ENCODE measurements at regions not wholly inside any gene's neighbourhood (a gene's known extent, or its start where the extent isn't known, plus 50 kb on each side); places are given as distances from the start of the nearest gene placed in this dataset.

DNA sequence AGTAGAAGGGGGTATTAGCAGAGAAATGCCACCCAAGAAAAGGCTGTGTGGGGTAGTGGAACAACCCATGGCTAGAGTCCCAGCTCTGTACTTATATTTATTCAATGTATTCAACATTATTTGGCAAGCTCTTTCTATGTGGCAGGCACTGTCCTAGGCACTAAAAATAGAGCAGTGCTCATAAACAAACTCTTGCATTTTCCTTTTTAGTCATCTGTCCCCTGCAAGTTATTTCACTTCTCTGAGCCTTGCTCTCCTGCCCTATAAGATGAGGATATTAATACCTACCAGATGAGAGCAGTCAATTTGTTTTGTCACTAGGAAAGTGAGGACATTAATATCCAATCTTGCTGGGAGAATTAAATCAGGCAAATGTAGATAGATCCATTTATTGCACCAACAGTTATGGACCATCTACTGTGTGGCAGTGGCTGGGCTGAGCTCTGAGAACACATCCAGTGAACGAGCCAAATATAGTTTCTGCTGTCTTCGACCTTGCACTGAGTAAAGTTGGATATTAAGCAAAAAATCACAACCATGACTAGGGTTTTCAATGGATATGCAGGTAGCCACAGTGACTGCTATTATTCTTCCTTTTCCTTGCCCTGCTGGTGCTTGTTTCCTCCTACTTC lies 314.3 kb upstream of the TBX3 start:
- no peak for DNase-seq
- intact Hi-C loops (cut with DNase I), result no loop called here

DNA sequence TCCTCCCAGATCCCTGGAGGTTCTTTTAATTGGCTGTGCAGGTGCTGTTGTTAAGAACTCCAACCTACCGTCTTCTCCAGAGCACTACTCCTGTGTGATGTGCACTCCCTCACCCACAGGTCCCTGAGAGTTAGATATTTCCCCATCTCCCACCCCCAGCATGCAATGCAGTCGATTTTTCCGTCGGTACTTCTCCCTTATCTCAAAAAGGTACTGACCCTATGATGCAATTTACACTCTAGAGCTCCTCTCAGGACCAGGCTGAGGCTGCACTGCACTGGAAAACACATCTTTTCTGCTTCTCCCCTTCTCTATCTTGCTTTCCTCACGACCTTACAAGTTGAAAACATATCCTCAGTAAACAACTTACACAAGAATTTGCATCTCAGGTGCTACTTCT lies 312.4 kb upstream of the TBX3 start:
- no peak for DNase-seq

DNA sequence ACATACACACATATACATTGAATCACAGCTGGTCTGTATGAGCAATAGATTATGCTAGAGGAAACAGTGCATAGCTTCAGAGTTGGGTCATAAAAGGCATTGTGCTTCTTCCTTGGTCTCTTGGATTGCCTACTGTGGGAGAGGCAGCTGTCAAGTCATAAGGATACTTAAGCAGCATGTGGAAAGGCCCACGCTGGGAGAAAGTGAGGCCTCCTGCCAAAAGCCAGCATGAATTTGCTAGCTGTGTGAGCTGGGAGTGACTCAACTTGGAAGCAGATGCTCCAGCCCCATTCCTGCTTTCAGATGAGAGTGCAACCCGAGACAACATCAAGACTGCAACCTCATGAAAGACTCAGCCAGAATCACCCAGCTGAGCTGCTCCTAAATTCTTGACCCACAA lies 311.9 kb upstream of the TBX3 start:
- no peak for DNase-seq
- intact Hi-C loops (cut with DNase I), result no loop called here

More for the DNA sequence above, 312.4 kb upstream of the TBX3 start:
- intact Hi-C loops (cut with DNase I), result no loop called here

DNA sequence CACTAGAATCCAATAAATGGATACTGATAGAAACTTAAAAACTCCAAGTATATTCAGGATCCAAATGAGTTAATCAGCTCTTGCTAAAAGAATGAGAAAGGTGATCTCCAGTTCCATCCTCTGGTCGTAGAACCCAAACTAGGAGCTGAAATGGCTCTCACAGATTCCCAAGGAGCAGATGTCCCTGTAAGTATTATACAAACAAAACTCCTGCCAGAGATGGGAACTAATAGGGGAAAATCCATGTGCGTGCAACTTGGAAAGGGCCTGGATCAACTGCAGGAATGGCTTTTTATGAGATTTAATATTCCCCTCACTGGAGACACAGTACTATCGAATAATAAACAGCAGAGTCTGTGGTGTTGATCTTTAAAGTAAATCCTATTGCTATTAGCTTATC lies 309.2 kb upstream of the TBX3 start:
- DNase-seq, result no peak

DNA sequence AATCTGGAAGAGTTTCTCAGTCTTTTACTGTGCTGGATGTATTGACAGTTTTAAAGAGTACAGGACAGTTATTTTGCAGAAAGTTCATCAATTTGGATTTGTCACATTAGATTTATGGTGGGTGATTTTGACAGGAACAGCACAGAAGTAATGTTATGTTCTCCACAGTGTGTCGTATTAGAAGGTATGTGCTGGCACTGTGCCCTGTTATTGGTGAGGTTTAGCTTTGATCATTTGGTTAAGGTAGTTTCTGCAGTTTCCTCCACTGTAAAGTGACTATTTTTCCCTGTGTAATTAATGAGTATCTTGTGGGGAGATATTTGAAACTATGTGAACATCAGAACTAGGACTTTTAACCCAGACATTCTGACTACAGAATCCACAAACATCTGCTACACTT lies 308.5 kb upstream of the TBX3 start:
- DNase-seq, result no peak

More for the DNA sequence above, 309.2 kb upstream of the TBX3 start:
- intact Hi-C loops (cut with DNase I), result no loop called here

DNA sequence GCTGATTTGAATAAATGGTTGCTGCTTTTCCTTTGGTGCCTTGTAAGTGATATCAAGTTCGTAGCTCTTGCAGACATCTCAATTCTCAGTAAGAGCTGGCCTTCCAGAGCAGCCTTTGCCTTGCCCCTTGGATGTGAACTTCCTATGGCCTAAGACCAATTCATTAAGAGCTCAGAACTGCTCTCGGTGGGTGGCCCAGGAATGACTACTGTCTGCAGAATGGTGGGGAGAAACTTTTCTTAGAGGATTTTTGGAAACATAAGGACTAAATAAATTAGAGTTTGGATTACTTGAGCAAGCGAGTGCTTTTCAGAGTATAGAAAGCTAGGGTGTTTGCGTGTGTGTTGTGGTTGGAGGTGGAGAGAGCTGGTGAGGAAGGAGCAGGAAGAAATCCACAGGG lies 306.4 kb upstream of the TBX3 start:
- intact Hi-C loops (cut with DNase I), result no loop called here
- DNase-seq, result no peak

More for the DNA sequence above, 308.5 kb upstream of the TBX3 start:
- intact Hi-C loops (cut with DNase I), result no loop called here

DNA sequence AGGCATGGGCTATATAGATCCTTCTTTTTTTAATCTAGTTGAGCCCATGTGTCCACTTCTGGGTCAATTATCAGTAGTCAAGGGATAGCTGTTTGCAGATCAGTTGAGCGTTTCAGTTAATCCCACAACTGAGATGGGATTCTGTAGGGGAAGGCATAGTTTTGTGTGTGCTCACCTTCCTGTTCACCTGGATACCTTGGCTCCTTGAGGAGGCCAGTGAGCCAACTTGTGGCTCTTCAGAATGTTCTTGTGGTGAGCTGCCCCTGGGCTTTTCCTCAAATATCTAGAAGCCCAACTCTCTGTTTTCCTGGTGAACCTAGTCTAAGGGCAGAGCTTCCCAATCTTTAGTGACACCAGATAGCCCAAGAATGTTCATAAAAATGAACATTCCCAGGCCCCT lies 302.9 kb upstream of the TBX3 start:
- DNase-seq, result no peak
- intact Hi-C loops (cut with DNase I), result no loop called here

DNA sequence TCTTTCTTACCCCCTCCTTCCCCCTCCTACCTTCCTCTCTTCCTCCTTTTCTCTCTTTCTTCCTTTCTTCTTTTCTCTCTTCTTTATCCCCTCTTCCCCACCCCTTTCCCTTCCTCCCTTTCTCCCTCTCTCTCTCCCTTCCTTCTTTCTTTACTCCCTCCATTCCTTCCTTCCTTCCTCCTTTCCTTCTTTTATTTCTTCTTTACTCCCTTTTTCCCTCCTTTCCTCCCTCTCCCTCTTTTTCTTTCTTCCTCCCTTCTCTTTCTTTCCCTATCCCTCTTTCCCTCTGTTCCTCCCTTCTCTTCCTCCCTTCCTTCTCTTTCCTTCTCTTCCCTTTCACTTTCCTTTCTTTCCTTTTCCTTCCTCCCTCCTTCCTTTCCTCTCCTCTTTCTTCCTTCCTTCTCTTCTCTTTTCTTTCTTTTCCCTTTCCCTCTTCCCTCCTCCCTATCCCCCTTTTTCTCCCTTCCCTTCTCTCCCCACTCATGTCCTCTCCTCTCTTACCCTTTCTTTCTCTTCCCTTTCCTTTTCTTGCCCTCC lies 302.3 kb upstream of the TBX3 start:
- DNase-seq, result no peak
- intact Hi-C loops (cut with DNase I), result no loop called here

DNA sequence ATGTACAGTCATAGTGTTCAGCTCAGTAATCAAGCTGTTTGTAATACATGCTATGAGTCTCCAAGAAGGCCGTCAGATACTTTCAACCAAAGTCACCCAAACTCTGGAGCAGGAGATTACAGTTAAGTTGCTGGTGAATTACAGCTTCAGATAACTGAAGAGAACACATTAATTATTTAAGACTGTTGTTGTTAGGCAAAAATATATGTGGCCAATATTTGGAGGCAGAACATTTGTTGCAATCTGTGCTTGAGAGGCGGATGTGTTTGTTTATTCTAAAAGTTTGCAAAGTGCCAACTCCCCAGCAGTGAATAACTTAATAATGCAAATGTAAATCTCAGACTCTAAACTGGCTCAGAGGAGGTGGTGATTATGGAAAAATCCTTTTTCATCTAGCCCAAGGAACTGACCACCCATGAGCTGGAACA lies 300.7 kb upstream of the TBX3 start:
- no peak for DNase-seq
- intact Hi-C loops (cut with DNase I), result no loop called here

DNA sequence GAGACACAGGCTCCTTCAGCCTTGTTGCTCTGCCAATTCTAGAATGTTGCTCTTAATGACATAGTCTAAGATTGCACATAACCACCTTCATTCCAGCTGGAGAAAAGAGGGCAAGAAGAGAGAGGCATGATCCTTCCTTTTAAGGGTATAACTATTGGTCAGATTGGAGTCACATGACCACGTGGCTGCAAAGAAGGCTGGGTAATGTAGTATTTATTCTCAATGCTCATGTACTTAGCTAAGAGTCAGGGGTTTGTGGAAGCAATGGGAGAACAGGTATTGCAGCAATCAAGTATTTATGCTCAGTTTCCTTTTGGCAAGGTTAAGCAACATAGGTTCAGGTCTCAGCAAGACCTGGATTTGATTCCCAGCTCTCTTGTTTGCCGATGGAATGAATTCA lies 298.8 kb upstream of the TBX3 start:
- no peak for DNase-seq

DNA sequence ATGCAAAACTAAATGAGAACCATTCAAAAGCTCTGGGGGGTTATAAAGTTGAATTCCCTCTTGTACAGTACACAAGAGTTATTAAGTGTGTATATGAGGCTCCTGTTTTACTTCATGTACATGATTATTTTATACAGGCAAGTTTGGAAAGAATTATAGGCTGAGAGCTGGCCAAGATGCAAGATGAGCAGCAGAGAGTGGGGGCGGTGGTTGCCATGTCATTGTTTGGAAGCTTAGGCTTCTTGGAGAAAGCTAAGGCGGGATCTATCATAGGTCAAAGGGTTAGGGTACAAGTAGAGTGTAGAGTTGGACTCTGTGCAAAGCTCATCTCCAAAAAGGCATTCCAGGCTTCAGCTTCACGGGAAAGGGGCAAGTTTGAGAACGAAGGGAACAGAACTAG lies 297.1 kb upstream of the TBX3 start:
- no peak for DNase-seq
- intact Hi-C loops (cut with DNase I), result no loop called here

More for the DNA sequence above, 298.8 kb upstream of the TBX3 start:
- intact Hi-C loops (cut with DNase I), result no loop called here

DNA sequence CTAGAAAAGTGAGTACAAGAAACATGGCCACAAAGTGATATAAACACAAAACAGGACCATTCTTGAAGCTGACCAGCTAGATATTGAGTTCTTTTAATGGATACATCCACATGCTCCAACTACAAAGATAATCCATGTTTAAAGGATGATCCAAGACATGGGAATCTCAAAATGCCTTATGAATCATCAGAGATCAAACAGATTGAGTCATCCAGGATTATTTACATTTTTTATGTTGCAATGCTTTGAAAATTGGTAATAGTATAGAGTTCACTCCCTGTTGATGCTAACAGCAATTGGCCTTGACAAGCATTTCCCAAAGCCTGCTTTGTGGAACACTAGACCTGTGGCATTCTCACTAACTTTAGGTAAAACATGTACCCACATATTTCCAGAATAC lies 293.0 kb upstream of the TBX3 start:
- no peak for DNase-seq
- intact Hi-C loops (cut with DNase I), result no loop called here

DNA sequence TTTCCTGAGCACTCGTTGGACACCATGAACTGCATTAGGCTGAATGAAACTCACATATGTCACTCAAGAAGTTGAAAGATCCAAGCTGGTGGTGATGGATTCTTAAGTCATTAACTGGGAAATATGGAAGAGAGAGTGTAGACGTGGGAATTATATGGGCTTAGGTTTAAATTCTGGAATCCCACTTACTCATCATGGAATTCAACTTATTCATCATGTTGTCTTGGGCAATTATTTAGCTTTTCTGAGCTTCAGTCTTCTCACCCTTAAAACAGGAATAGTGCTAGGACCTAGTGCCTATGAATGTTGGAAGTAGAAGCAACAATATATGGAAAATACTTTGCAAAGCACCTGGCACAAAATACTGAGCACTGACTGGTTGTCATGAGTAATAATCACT lies 292.4 kb upstream of the TBX3 start:
- intact Hi-C loops (cut with DNase I), result no loop called here
- no peak for DNase-seq

DNA sequence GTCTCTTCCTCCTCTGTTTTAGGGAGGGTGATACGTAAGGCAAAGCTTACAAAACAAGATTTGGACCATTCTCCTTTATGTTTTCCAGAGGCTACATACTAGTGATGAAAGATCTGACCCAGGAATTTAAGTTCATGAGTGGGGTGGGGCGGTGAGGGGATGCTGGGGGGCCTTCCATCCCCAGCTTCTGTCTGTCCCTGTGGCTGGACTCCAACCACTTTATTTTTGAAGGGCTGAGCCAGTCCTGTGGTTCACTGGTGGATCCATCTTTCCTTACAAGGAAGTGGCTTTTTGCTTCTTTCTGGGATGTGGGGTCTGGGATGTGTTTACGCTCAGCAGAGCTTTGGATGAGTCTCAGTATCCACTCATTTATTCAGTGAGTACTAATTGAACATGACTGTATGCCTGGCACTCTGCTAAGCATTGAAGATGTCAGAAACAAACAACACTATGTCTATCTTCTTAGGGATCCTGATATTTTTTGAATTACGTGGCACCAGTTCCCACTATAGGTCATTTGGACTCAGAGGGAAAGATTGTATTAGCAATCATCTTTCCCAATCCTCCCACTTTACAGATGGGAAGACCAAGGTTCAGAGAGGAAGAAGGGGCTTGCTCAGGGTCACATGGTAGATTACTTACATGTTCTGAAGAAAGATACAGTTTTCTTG lies 291.8 kb upstream of the TBX3 start:
- DNase-seq, result no peak
- intact Hi-C loops (cut with DNase I), result no loop called here

DNA sequence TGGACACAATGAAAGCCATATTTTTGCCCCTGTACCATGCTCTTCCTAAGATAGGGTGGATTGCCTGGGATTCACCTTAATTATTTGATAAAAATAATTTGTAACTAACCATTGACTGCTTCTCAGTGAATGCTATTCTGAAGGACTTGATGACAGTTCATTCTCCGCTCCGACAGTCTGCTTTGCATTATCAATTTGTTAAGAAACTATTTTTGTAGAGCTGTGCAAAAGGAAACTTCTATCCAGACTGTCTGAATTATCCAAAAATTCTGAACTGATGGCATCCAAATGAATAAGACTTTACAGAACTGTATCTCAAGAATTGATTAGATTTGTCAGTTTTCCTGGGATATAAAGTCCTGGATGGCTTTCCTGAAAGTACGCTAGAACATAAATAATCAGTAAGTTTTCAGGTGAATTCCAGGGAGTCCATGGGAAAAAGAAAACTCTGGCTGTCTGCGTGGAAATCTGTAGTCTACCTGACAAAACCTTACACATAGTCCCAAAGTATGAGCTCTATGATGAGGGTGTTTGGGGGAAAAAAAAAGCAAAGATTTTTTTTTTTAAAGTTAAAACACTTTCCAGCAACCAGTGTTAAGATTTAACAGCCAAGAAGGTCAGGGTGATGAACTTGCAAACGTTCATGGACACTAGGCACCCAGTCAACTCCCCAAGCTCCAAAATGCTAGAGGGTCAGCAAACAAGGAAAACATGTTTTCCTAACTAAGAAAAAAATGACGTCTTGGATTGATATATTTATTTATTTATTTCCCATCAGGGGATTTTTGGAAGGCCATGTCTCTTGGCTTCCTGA lies 291.1 kb upstream of the TBX3 start:
- no peak for DNase-seq
- intact Hi-C loops (cut with DNase I), result no loop called here

DNA sequence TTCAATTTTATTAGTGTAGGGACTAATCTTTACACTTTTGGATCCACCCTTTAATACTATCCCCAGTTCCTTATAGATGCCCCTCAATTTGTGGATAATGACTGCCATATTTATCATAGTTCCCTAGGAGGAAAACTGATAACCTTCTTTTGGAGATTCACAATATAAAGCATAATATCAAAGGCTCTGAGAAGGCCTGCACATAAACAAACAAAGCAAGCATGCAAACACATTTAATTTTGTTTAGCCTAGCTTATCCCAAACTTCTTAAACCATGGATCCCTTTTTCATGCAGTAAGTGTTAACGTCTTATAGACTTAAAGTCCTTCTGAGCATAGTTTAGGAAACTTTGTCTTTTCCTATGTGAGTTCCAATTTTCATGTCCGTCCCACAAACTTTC lies 290.4 kb upstream of the TBX3 start:
- intact Hi-C loops (cut with DNase I), result no loop called here
- no peak for DNase-seq

DNA sequence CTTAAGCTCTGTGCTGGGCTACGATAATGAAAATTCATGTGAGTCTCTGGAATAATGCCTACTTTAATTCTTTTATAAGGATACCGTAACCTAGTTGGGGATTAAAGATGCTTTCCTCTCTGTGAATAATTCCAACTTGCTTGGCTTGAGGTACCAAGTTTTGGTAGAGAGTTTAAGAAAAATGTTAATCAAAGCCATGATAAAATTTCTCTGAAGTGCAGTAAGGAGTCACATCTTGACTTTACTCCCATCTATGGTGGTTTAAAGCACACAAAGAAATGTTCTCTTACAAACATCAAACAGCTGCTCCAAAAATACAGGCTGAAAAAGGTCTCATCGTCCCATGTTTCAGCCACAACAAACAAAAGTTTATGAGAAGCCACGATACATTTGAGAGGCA lies 284.8 kb upstream of the TBX3 start:
- intact Hi-C loops (cut with DNase I), result no loop called here
- DNase-seq, result no peak

DNA sequence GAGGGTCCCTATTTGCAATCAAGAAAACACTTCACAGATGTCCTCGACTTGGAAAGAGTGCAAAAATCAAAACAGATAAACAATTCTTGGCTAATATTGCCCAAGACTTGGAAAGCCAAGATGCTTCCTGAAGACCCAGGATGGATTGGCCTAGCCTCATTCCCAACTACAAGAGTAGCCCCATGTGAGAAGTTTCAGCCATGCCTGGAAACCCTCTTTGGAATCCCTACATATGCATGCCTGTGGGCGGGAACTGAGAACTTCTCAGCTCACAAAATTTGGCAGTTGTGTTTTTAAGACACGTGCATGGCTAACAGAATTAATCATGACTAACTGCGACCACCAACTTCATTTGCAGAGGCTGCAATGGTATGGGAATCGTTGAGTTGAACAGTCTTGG lies 283.2 kb upstream of the TBX3 start:
- DNase-seq, result no peak
- intact Hi-C loops (cut with DNase I), result no loop called here

DNA sequence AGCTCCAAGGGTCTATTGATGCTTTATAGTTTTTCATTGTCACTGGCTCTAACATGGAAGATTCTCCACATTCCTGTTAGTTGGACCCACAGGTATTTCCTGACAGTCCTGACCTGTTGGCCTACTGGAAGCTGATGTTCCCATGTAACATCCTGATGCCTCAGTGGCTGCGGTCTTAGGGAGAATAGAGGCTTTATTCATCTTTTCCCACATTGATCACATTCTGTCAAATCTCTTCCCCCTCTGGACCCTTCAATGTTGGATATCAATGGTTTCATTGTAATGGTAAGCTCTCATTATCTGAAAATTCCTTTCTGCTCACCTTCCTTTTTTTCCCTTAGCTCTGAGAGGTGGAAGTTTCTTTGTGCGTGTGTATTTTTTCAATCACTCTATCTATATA lies 280.9 kb upstream of the TBX3 start:
- intact Hi-C loops (cut with DNase I), result no loop called here
- DNase-seq, result no peak

DNA sequence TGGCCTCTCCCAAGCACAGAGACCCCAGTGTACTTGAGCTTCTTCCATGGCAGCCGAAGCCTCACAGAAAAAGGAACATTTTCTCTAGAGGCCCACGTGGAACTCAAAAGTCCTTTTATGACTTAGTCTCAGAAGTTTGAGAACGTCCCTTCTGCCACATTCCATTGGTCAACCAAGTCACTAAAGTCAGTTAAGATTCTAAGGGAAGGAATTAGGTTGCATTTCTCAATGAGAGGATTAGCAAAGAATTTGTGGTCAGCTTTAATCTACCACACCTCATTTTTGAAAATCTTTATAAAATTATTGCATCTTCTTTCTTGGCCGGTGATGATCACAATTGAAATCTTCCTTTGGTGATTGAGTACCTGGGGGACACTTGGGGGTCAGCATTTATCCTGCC lies 279.9 kb upstream of the TBX3 start:
- intact Hi-C loops (cut with DNase I), result no loop called here
- no peak for DNase-seq
